HG03342 (cell line): ENCODE measurements at regions not wholly inside any gene's neighbourhood (a gene's known extent, or its start where the extent isn't known, plus 50 kb on each side); places are given as distances from the start of the nearest gene placed in this dataset.

Experiments used
- ATAC-seq: cut with Tn5 transposase; IDR thresholded peaks from one replicate; pipeline ENCODE4 v1.9.1; 2021; ENCODE audit warnings: mild to moderate bottlenecking, moderate library complexity; ENCODE audit not compliant: unreplicated experiment

DNA sequence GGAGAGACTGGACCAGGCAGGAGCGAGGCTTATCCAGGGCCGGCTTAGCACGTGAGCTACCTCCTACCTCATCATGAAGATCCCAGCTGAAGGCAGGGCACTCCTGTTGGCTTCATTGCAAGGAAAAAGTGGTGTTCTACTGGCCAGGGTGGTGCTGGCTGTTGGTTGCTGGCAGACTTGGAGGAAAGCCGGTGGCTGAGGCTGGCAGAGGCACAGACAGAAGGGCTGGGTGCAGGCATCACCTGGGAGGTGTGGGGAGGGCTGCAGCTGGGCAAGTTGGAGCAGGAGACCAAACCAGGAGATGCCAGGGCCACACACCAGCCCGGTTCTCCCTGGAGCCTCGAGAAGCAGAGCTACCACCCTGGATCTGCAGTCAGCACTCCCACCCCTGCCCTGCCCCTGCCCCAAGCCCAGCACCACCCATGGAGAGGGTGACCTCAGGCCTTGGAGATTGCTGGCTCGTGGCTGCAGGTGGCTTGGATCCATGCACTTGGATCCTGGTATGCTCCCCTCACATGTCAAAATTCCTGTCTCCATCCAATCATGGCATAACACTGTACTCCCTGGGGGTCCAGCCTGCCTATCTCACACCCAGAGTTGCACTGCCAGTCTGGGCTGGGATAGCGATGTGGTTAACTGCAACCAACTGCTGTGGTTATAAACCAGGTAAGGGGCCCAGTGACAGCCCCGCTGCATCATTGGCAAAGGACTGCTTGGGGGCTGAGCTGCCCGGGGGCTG is 49.7 kb downstream of the GLI2 start:
- no peak for ATAC-seq

DNA sequence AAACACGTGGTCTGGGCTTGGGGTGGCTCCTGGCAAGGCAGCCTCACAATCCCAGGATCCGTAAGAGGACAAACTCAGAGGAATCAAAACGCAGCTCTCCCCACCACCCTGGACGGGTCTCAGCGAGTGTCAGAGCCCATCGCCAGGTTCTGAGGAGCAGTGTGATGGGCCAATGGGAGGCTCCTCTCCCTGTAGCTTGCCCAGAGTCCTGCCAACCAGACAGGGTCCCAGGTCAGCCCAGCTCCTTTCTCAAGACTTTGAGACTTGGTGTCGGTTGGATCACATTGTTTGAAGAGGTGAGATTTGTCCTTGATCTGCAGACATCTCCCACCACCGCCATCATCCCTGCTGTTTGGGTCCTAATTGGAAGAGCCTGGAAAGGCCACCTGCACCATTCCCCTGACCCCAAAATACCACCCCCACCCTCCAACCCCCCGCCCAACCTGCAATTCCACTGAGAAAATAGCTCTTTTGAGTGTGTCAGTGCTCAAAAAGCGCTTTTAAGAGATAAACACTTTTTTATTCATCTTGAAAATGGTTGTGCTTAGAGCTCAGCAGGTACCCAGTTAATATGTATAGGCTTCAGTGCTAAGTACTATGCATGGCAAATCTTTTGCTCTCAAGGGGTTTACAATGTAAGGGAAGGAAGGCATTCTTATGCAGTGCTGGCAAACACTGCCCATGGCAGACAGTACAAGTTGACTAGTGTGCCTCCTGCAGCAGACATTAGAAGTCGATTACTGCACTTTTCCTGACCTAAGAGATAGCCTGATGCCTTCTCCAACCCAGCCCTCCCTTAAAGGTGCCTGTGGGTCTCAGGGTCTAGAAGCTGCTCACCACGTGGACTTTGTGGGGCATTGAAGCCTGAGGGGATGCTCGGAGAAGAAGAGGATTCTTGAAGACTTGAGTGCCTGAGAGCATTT is 50.6 kb downstream of the GLI2 start:
- no peak for ATAC-seq

DNA sequence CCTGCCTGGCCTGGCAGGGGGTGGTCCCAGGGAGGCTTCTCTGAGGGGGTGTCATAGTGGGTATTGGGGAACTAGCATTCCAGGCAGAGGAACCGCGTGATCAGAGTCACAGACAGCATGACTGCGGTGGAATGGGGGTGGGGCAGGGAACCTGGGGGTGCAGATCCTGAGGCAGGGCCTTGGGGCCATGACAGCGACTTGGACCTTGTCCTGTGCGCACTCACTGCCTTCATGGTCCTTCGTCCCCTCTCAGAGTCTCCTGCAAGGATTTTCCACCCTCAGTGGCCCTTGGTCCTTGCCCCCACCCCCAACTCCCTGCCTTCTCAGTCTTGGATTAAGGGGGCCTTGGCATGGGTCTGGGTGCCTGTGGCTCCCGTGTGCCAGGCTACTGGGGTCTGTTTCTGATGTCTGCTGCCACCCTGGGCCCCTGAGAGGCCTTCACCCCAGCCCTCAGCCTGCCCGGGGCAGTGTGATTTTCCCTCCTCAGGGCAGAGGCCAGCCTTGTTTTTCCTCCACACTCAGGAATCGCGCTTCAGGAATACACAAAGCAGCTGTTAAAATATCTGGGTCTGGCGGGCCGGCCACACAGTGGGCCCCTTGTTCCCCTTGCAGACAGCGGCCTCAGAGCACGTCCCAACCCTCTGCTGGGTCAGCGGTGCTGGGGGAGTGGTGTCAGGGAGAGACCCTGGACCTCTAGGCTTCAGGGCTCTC is 51.6 kb downstream of the GLI2 start:
- ATAC-seq = no peak

DNA sequence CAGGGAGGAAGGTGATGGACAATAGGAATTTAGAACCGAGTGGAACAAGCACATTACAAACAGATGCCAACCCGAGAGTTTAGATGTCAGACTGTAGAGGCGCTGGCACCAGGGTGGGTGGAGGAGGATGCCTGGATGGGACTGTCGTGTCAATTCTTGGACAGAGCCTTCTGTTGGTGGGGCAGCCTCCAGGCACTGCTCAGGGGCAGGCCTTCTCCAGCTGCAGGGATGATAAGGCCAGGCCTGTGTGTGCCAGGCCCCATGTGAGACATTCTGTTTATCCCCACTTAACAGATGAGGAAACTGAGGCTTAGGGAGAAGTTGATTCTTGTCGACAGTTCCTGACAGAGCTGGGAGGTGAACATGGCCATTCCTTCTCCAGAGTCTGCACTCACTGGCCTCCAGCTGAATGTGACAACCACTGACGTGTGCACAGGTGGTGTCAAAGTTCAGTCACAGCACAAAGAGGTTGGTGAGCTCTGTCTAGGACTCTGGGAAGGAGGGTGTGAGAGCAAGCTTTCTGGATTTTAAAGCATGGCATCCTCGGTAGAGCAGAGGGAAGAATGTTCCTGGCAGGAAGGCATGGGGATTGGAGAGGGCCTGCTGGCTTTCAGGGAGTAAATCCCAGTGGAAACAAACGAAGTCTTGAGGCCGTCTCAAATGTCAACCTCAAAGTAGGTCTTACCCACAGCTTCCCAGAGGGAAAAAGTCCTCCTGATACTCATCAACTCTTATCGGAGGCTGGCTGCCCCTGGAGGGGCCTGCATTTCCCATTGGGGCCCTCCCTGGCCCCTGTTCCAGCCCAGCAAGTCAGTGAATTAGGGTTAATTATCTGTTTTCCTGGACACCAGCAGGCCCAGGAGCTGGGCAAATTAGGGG is 52.4 kb downstream of the GLI2 start:
- no peak for ATAC-seq

DNA sequence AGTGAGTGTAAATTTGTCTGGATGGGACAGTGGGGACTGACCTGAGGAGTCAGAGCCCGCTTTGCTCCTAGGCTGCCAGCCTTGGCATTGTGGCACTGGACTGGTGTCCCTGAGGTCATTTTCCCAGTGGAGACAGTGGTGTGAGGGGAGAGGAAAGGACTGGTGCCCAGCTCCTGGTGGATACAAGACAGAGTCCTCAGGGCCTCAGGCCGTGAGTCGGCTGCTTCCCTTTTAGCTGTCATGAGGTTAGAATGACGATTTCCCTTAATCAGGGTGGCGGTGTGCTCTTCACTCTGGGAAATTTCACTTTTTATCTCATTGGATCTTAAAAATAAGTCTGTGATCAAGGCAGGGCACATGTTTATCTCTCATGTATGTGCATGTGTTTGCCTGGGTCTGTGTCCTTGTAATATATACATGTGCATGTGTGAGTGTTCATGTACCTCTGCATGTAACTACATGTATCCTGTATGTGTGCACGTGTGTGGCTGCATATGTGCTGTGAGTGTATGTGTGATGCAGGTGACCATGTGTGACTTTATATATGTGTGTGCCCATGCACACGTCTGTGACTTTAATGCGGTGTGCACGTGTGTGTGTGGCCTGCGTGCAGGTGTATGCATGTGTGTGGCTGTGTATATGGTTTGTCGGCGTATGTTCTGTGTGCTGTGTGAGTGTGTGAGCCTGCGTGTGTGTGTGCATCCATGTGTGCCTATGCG is 55.7 kb downstream of the GLI2 start:
- ATAC-seq = no peak

DNA sequence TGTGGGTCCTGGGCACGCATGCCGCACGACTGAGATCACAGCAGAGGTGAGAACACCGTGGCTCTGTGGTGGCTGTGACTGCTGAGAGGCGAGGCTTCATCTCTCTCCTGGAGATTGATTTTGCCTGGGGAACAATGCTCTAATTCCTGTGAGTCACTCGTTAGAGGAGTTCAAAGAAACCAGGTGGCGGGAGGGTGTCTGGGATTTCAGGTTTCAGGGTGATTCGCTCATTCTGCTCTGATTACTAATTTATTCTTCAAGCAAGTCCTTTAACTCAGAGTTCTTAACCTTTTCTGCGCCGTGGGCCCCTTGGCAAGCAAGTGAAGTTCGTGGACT is 56.3 kb downstream of the GLI2 start:
- no peak for ATAC-seq

DNA sequence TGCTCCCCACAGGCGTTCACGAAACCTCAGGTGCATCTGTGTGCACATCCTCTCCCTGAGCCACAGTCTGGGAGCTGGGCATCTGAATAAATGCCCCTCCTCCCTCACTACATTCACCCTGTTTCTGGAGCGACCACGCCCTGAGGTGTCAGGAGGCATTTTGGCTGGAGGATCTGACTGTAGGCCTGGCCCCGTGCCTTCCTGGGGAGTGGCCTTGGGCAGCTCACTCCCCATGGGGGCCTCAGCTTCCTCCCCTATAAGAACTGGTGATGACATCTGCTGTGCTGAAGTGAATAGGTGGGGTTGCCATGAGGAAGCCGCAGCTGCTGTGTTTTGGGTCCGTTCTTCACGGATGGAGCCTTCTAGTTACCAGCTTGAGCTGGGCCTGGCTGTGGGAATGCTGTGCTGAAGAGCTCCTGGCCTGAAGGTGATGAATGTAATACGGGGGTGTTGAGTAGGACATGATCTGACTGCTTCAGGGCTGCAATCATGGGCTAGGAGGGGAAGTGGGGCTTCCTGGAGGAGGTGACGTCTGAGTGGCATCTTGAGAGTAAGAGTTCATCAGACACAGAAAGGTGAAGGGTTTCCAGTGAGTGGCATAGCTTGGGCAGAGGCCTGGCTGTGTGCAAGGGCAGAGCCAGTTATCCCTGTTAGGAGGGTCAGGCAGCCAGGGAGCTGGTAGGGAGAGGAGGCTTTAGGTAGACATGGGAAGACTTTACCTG is 58.2 kb downstream of the GLI2 start:
- no peak for ATAC-seq

DNA sequence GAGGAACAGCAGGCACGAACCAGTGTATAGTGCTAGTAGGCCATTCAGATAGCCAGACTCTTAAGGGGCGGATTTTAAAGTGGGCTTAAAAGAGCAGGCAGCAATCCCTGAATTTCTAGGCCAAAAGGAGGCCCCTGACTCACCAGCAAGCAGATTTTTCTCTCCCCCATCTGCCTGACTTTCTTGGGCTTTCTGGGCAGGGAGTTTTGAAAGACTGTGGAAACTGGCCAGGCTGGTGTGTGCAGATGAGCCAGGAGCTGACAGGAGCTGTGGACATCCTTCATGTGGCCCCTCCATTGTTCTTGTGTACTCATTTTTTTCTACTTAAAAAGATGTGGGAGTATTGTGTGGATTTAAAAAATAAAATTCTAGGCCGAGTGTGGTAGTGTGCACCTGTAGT is 59.0 kb downstream of the GLI2 start:
- ATAC-seq = no peak

DNA sequence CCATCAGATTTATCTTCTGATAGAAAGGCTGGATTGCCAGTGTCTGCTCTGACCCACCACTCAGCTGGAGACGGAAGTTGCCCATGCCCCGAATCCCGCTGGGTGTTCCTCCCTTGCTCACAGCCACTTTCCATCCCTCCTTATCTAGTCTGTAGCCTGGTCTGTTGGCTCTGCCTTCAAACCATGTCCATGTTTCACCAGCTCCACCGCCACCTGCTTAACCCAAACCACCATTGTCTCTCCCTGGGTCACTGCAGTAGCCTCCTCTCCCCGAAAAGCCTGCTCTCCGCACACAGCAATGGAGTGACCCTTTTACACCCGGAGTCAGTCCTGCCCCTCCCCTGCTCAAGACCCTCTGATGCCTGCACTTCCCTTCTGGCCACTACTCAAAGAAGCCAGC is 60.4 kb downstream of the GLI2 start:
- no peak for ATAC-seq

DNA sequence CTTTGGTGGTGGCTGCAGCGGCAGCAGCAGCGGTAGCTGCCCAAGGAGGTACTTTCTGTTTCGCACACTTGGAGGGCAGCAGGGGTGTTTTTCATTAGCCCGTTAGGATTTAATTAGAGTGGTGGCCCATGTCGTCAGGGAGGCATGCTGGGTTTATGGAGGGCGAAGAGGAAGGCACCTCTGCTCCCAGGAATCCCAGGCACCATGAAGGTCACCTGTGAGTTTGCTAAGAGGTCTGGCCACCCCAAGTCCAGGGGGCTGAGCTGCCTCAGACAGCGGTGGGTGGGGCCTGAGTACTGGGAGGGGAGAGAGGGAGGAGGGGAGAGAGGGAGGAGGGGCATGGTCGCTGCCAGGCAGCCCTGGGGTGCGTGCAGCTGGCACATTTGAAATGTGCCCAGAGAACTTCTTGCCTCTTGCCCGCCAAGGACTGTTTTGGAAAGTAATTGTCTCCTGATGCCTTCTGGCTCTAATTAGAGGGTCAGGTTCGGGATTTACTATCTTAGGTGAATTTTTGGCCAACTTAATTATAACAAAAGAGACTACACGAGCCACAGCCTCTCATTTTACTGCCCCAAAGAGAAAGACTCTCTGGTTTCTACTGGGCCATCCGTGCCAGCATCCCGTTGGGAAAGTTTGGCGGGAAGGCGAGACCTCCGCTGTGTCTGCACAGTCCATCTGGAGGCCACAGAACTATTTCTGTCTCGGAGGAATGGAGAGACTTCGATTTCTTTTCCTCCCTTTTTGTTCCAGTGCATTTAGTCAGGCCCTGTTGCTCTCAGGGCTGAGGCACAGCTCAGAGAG is 62.0 kb downstream of the GLI2 start:
- ATAC-seq = no peak

DNA sequence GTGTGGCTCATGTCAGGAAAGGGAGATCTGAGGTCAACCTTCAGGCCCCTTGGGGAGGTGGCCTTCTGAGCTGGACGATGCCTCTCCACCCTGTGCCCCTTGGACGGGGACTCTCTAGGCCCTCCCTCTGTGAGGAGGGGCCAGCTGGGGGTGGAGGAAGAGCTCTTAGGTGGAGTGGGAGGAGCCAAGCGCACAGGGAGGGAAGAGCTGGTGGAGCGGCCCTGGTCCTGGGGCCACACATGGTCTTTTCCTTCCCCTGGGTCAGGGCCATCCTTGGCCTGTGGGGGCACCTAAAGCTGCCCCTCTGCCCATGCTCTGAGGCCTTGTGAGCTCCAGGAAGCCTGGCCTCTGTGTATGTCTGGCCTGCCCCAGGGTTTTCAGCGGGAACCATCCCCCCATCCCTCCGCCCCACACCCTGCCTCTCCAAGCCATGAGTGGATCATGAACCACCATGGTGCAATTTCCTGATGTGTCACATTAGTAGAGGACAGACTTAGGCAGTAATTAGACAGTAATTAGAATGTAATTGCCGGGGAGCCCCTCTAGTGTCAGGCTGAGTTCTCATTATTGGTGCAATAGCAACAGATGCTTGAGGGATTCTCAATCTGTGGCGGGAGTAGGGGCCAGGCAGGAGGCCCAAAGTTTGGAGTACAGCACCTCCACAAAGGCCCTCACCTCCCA is 63.0 kb downstream of the GLI2 start:
- ATAC-seq = no peak

DNA sequence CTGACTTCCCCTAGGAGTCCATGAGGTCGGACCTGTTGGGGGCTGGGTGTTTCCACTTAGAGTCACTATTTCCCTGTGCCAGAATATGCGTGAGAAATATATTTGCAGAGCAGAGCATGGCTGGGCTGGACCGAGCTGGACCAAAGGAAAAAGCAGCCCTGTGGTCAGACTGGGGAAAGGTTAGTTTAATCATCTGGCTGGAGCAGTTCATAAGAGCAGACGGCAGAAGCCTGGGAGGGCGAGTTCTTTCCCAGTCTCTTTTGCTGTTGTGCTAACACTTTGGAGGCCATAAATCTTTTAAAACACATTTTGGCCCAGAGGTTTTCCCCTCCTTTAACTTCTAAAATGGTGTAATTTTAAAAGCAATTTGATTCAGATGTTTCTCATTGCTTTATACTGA is 66.5 kb downstream of the GLI2 start:
- no peak for ATAC-seq

DNA sequence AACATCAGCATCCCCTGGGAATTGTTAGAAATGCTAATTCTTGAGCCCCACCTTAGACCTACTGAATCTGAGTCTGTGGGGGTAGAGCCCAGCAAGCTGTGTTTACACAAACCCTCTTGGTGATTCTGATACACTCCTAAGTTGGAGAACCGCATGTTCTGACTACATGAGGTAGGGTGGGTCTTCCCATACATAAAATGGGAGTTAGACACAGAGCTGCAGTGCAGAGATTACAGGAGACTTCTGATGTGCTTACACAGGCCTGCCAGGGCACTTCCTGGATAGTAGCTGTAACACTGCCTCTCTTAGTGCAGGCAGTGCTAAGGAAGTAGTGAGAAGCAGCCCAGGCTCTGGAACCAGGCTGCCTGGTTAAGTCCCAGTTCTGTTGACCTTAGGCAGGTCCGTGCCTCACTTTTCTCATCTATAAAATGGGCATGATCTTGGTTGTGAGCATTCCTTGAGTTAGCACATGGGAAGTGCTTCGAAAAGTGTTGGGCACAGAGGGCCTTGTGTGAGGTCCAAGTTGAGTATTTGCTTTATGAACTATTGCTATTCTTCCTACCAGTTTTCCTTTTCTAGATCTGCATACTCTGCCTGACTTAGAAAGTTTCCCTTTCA is 67.3 kb downstream of the GLI2 start:
- ATAC-seq = no peak

DNA sequence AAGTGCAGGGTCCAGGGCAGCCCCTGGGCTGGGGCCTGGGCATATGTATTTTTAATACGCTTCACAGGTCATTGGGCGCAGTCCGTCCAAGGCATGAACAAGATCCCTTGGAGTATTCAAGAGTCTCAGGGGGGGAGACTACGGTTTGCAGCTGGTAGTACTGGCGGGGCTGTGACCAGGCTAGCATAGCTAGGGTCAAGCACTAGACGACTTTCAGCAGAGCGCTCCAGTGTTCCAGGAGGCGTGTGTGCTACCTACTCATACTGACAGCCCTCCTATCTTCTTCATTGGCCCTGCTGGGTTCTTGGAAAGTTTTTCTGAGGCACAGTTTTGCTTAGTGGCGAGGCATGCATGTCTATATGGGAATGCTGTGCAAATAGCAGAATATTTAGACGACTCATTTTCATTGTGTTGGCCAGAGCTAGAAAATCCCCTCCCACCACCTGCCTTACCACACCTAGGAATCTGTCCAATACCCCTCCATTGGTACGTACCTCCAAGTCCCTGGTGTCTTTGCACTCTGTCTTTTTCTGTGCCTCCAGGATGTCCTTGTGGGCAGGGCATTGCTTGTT is 68.2 kb downstream of the GLI2 start:
- ATAC-seq = no peak

DNA sequence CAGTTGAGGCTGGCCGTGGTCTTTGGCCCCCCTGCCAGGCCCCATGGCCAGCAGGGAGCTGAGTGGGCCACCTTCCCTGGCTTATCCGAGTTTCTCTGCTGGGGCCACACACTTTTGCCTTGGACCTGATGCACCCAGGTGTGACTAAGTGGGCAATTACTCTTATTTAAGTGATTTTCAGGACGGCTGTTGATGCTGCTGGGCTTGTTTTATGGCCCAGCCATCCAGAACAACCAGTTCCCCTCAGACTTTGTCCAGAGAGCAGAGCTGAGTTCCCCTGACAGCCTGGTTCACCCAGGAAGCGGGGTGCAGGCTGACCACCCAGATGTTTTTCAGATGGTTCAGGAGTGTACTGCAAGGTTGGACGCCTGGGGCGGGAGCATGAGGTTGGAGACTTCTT is 68.8 kb downstream of the GLI2 start:
- ATAC-seq = no peak

DNA sequence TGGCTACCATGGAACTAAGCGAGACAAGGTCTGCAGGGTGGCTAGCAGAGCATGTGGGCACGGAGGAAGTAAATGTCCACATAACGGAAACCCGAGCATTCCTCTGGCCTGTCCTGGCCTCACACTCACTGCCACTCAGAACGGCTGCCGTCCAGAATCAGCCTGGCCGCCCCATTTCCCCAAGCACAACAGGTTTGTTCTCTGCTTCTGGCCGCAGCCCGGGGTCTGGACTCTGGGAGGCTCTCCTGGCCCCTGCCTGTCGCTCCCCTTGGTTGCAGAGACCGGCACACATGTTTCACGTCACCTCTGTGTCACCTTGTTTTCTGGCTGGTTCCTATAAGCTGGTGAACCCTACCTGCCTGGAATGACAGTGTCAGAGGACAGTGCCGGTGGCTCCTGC is 69.3 kb downstream of the GLI2 start:
- ATAC-seq = no peak

DNA sequence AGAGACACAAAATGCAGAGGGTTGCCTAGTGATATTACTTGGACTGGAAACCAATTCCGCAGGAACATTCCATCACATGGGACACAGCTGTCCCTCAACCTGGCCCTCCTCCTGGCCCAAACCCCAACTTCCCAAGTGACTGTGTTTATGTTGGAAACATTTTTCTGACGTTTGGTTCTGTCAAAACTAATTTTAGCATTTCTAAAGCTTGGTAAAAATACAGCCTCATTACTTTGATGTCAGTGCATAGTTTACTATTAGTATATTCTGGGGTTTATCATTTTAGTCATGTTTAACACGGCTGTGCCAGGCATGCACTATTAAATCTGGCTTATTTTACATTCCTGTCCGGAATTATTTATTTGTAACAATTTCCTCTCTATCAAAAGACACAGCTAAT is 69.9 kb downstream of the GLI2 start:
- no peak for ATAC-seq
